ENCODE measurements at regions not wholly inside any gene's neighbourhood (a gene's known extent, or its start where the extent isn't known, plus 50 kb on each side); places are given as distances from the start of the nearest gene placed in this dataset.

GRCh38 chr4:135770505-135770904 lies 1568.9 kb upstream of the PABPC4L start:
- no peak for TF ChIP-seq TOX (CRISPR knock-in tag; IDR thresholded peaks at IDR 0.05; ENCODE audit: borderline replicate concordance)
- TF ChIP-seq CREB5 (CRISPR knock-in tag; IDR thresholded peaks at IDR 0.05; ENCODE audit: low read depth), result no peak
- TF ChIP-seq PATZ1 (CRISPR knock-in tag; IDR thresholded peaks at IDR 0.05; ENCODE audit: borderline replicate concordance), result no peak
- no peak for TF ChIP-seq BACH2 (CRISPR knock-in tag; IDR thresholded peaks at IDR 0.05; ENCODE audit: borderline replicate concordance)
- no peak for TF ChIP-seq ZNF70 (CRISPR knock-in tag; IDR thresholded peaks at IDR 0.05)
- TF ChIP-seq OSR1 (CRISPR knock-in tag; IDR thresholded peaks at IDR 0.05), result no peak
- TF ChIP-seq, protein P1, sequence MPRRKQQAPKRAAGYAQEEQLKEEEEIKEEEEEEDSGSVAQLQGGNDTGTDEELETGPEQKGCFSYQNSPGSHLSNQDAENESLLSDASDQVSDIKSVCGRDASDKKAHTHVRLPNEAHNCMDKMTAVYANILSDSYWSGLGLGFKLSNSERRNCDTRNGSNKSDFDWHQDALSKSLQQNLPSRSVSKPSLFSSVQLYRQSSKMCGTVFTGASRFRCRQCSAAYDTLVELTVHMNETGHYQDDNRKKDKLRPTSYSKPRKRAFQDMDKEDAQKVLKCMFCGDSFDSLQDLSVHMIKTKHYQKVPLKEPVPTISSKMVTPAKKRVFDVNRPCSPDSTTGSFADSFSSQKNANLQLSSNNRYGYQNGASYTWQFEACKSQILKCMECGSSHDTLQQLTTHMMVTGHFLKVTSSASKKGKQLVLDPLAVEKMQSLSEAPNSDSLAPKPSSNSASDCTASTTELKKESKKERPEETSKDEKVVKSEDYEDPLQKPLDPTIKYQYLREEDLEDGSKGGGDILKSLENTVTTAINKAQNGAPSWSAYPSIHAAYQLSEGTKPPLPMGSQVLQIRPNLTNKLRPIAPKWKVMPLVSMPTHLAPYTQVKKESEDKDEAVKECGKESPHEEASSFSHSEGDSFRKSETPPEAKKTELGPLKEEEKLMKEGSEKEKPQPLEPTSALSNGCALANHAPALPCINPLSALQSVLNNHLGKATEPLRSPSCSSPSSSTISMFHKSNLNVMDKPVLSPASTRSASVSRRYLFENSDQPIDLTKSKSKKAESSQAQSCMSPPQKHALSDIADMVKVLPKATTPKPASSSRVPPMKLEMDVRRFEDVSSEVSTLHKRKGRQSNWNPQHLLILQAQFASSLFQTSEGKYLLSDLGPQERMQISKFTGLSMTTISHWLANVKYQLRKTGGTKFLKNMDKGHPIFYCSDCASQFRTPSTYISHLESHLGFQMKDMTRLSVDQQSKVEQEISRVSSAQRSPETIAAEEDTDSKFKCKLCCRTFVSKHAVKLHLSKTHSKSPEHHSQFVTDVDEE (CRISPR knock-in tag; IDR thresholded peaks at IDR 0.05), result no peak
- no peak for TF ChIP-seq RARB (CRISPR knock-in tag; IDR thresholded peaks at IDR 0.05)
- TF ChIP-seq PPARA (CRISPR knock-in tag; IDR thresholded peaks at IDR 0.05; ENCODE audit: borderline replicate concordance), result no peak
- no peak for TF ChIP-seq CSRNP3 (CRISPR knock-in tag; IDR thresholded peaks at IDR 0.05)
- no peak for TF ChIP-seq ZFP30 (CRISPR knock-in tag; IDR thresholded peaks at IDR 0.05)
- TF ChIP-seq ARNTL (CRISPR knock-in tag; IDR thresholded peaks at IDR 0.05; ENCODE audit: borderline replicate concordance, low read depth), result no peak
- TF ChIP-seq ZNF8 (CRISPR knock-in tag; IDR thresholded peaks at IDR 0.05), result no peak
- no peak for ATAC-seq

GRCh38 chr4:135744928-135745327 lies 1543.3 kb upstream of the PABPC4L start:
- no peak for ATAC-seq
- TF ChIP-seq ISL1 (CRISPR knock-in tag; IDR thresholded peaks at IDR 0.05), result no peak
- no peak for TF ChIP-seq ARNTL (CRISPR knock-in tag; IDR thresholded peaks at IDR 0.05; ENCODE audit: borderline replicate concordance, low read depth)
- TF ChIP-seq ZFP30 (CRISPR knock-in tag; IDR thresholded peaks at IDR 0.05), result no peak
- TF ChIP-seq PATZ1 (CRISPR knock-in tag; IDR thresholded peaks at IDR 0.05; ENCODE audit: borderline replicate concordance), result no peak
- TF ChIP-seq BACH2 (CRISPR knock-in tag; IDR thresholded peaks at IDR 0.05; ENCODE audit: borderline replicate concordance), result no peak
- TF ChIP-seq RARB (CRISPR knock-in tag; IDR thresholded peaks at IDR 0.05), result no peak
- no peak for TF ChIP-seq ZNF8 (CRISPR knock-in tag; IDR thresholded peaks at IDR 0.05)
- no peak for TF ChIP-seq ZFP3 (CRISPR knock-in tag; IDR thresholded peaks at IDR 0.05)
- no peak for TF ChIP-seq CSDC2 (CRISPR knock-in tag; IDR thresholded peaks at IDR 0.05)
- no peak for TF ChIP-seq SNAI2 (CRISPR knock-in tag; IDR thresholded peaks at IDR 0.05)
- TF ChIP-seq ZC3H10 (CRISPR knock-in tag; IDR thresholded peaks at IDR 0.05), result no peak
- no peak for TF ChIP-seq OSR1 (CRISPR knock-in tag; IDR thresholded peaks at IDR 0.05)
- TF ChIP-seq TOX (CRISPR knock-in tag; IDR thresholded peaks at IDR 0.05; ENCODE audit: borderline replicate concordance), result no peak
- no peak for TF ChIP-seq ZNF70 (CRISPR knock-in tag; IDR thresholded peaks at IDR 0.05)
- no peak for TF ChIP-seq ESRRG (CRISPR knock-in tag; IDR thresholded peaks at IDR 0.05)
- no peak for TF ChIP-seq CREB5 (CRISPR knock-in tag; IDR thresholded peaks at IDR 0.05; ENCODE audit: low read depth)
- TF ChIP-seq POU6F1 (CRISPR knock-in tag; IDR thresholded peaks at IDR 0.05; ENCODE audit: borderline replicate concordance, low read depth), result no peak

Measured in SK-N-SH treated with all-trans-retinoic acid at 6 μM for 48 hours (cell line).